Panc1 (cell line): ENCODE measurements at regions not wholly inside any gene's neighbourhood (a gene's known extent, or its start where the extent isn't known, plus 50 kb on each side); places are given as distances from the start of the nearest gene placed in this dataset.

Experiments
- ATAC-seq: fragments of 200-7000 bp; cut with Tn5 transposase; 2 replicates; pipeline ENCODE4 v1.9.1; 2020; ENCODE audit warnings: mild to moderate bottlenecking, moderate library complexity
- BruUV-seq: library from RNA; stranded (reverse); fragments of 400-500 nt; replicated peaks from 2 replicates; lab custom pipeline; 2021; lab: Mats Ljungman, UMichigan
- CTCF ChIA-PET: fragments of 300-600 bp; sonication (Branson Sonifier 250); formaldehyde crosslinking; loops from one replicate; lab custom pipeline; 2022; ENCODE audit warnings: antibody characterized with exemption; lab: Charles Lee
- POLR2A ChIA-PET: fragments of 300-600 bp; sonication (Branson Sonifier 250); formaldehyde crosslinking; loops from one replicate; lab custom pipeline; 2022; ENCODE audit warnings: antibody characterized with exemption; lab: Charles Lee
- DNase-seq: peaks from one replicate; pipeline ENCODE4 v3.0.0-alpha.2; 2010; ENCODE audit warnings: low read depth, low spot score
- H3K27ac ChIP-seq: 2 replicates; pipeline ENCODE4 v1.5.1; 2011; ENCODE audit warnings: mild to moderate bottlenecking, low read length, inconsistent platforms
- H3K27me3 ChIP-seq: fragments of 200-500 bp; sonication (Bioruptor generic); 2 replicates; pipeline ENCODE4 v1.6.0; 2014; ENCODE audit warnings: low read length, inconsistent platforms; ENCODE audit not compliant: control insufficient read depth, insufficient read depth
- H3K36me3 ChIP-seq: fragments of 200-500 bp; sonication (Bioruptor generic); 2 replicates; pipeline ENCODE4 v1.5.1; 2014; ENCODE audit warnings: inconsistent platforms, mild to moderate bottlenecking, low read length, moderate library complexity; ENCODE audit not compliant: control insufficient read depth, insufficient read depth
- H3K4me1 ChIP-seq: 2 replicates; pipeline ENCODE4 v1.5.1; 2011; ENCODE audit warnings: inconsistent platforms, mild to moderate bottlenecking, low read length, moderate library complexity; ENCODE audit not compliant: control insufficient read depth, insufficient read depth
- H3K4me3 ChIP-seq, 2 experiments: 2 replicates each; pipeline ENCODE4 v1.5.1; 2011 to 2012; ENCODE audit warnings: low read depth in 2 of 2, low read length in 2 of 2, mild to moderate bottlenecking in 2 of 2, inconsistent platforms in 1 of 2, moderate library complexity in 1 of 2
- H3K9me3 ChIP-seq: fragments of 200-500 bp; sonication (Bioruptor generic); 2 replicates; pipeline ENCODE4 v1.5.1; 2014; ENCODE audit warnings: low read depth, mild to moderate bottlenecking, inconsistent platforms, low read length, moderate library complexity; ENCODE audit not compliant: control insufficient read depth, insufficient read depth
- CTCF ChIP-seq: fragments of 450-650 bp; IDR thresholded peaks from 2 replicates; pipeline ENCODE4 v1.5.1; 2017; ENCODE audit warnings: mild to moderate bottlenecking
- POLR2AphosphoS5 ChIP-seq: IDR thresholded peaks from 2 replicates; pipeline ENCODE4 v1.6.1; 2012; ENCODE audit warnings: mild to moderate bottlenecking, low read depth, low read length, moderate library complexity
- REST ChIP-seq, 2 experiments: IDR thresholded peaks; 2 replicates each; pipeline ENCODE4 v1.6.1; 2011 to 2012; ENCODE audit warnings: low read depth in 2 of 2, control low read depth in 1 of 2, low read length in 1 of 2, mild to moderate bottlenecking in 1 of 2, moderate library complexity in 1 of 2; ENCODE audit not compliant: insufficient read depth in 1 of 2
- SIN3A ChIP-seq: IDR thresholded peaks from 2 replicates; pipeline ENCODE4 v1.6.1; 2012; ENCODE audit warnings: low read depth, mild to moderate bottlenecking, low read length, moderate library complexity, borderline replicate concordance; ENCODE audit not compliant: insufficient read depth
- TCF7L2 ChIP-seq: IDR thresholded peaks from 2 replicates; pipeline ENCODE4 v1.6.1; 2011; ENCODE audit warnings: mild to moderate bottlenecking, low read depth, low read length, inconsistent platforms
- in situ Hi-C: cut with HindIII; loops from 2 replicates; pipeline ENCODE4 v1.10.0; 2016; ENCODE audit warnings: low sequenced_read_pairs, low pct_unique_long_range_greater_than_20kb
- intact Hi-C: fragments of 100-400 bp; cut with micrococcal nuclease; formaldehyde crosslinking; loops from one replicate; pipeline ENCODE4 v1.10.0; 2022; ENCODE audit not compliant: unreplicated experiment

- ATAC-seq (no peak), DNase-seq (no peak)
- no peak overlapping the region for H3K27ac ChIP-seq
- TF ChIP-seq TCF7L2: no peak
- TF ChIP-seq POLR2AphosphoS5: no peak
- TF ChIP-seq CTCF: no peak
- no peak for TF ChIP-seq REST (IDR thresholded peaks at IDR 0.05; ENCODE audit: insufficient read depth in 1 of 2, low read depth in 2 of 2, low read length in 1 of 2)
- TF ChIP-seq SIN3A: no peak
- intact Hi-C loops (no loop called here), in situ Hi-C loops (no loop called here)
- H3K4me1 ChIP-seq: no peaks in the 10 kb centered on the region
- no peaks in the 10 kb centered on the region for H3K36me3 ChIP-seq
- no TSS peak for BruUV-seq
- ChIA-PET POLR2A (no interaction called here), CTCF (no interaction called here)
- no peaks in the 10 kb centered on the region for H3K9me3 ChIP-seq
- no peak overlapping the region for H3K4me3 ChIP-seq
- H3K27me3 ChIP-seq: no peaks in the 10 kb centered on the region
These were observed 222.8 kb upstream of the MANEA start for GRCh38 chr6:95354551-95354950.

GRCh38 chr6:95357380-95358020 is 219.8 kb upstream of the MANEA start:
- ChIA-PET CTCF (no interaction called here), POLR2A (no interaction called here)
- Histone ChIP-seq H3K36me3 (no peaks in the 10 kb centered on the region), H3K4me3 (no peak overlapping the region), H3K27ac (no peak overlapping the region), H3K27me3 (no peaks in the 10 kb centered on the region), H3K9me3 (no peaks in the 10 kb centered on the region), H3K4me1 (no peaks in the 10 kb centered on the region)
- no peak for TF ChIP-seq POLR2AphosphoS5
- no peak for TF ChIP-seq TCF7L2
- no peak for TF ChIP-seq CTCF
- TF ChIP-seq REST (IDR thresholded peaks at IDR 0.05; ENCODE audit: insufficient read depth in 1 of 2, low read depth in 2 of 2, low read length in 1 of 2): no peak
- no peak for TF ChIP-seq SIN3A
- BruUV-seq: no TSS peak
- in situ Hi-C loops (no loop called here), intact Hi-C loops (no loop called here)
- DNase-seq: no peak
- no peak for ATAC-seq
